ENCODE measurements at regions not wholly inside any gene's neighbourhood (a gene's known extent, or its start where the extent isn't known, plus 50 kb on each side); places are given as distances from the start of the nearest gene placed in this dataset.

DNA sequence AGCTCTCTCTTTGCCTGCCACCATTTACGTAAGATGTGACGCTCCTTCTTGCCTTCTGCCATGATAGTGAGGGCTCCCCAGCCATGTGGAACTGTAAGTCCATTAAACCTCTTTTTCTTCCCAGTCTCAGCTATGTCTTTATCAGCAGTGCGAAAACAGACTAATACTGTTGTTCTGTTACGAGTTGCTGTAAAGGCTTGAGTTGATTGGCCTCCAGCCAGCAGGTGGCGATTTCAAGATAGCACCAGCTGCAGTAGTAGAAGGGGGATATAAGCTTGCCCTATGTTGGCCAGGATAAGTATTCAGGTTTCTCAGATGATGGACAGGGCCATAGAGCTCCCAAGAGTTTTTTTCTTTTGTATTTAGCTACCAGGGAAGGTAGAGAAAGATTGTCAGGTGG is 385.5 kb downstream of the MZT1 start:
- H3K4me2 ChIP-seq (ENCODE audit: low read depth, low read length), result no peak overlapping the region
- no peaks in the 10 kb centered on the region for H3K79me2 ChIP-seq (ENCODE audit: low read length)
- H4K20me1 ChIP-seq (ENCODE audit: insufficient read depth, low read length), result no peaks in the 10 kb centered on the region
- H3K4me3 ChIP-seq (ENCODE audit: low read length), result no peak overlapping the region
- no peak overlapping the region for H3K27ac ChIP-seq (ENCODE audit: low read length)
- H3K36me3 ChIP-seq (replicated peaks; ENCODE audit: insufficient read depth, low read length), result no peaks in the 10 kb centered on the region
- no peak for DNase-seq
- no peak for TF ChIP-seq EZH2phosphoT487 (IDR thresholded peaks at IDR 0.05; ENCODE audit: low read length)
- TF ChIP-seq EZH2 (optimal IDR thresholded peaks at IDR 0.05; ENCODE audit: low read depth, low read length), result no peak
- TF ChIP-seq, protein P1, sequence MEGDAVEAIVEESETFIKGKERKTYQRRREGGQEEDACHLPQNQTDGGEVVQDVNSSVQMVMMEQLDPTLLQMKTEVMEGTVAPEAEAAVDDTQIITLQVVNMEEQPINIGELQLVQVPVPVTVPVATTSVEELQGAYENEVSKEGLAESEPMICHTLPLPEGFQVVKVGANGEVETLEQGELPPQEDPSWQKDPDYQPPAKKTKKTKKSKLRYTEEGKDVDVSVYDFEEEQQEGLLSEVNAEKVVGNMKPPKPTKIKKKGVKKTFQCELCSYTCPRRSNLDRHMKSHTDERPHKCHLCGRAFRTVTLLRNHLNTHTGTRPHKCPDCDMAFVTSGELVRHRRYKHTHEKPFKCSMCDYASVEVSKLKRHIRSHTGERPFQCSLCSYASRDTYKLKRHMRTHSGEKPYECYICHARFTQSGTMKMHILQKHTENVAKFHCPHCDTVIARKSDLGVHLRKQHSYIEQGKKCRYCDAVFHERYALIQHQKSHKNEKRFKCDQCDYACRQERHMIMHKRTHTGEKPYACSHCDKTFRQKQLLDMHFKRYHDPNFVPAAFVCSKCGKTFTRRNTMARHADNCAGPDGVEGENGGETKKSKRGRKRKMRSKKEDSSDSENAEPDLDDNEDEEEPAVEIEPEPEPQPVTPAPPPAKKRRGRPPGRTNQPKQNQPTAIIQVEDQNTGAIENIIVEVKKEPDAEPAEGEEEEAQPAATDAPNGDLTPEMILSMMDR (IDR thresholded peaks at IDR 0.05; ENCODE audit: low read length), result no peak
- no peak overlapping the region for H3K9ac ChIP-seq (ENCODE audit: low read length)
- H3K9me3 ChIP-seq (replicated peaks; ENCODE audit: insufficient read depth, low read length), result no peaks in the 10 kb centered on the region
- no peak overlapping the region for H2AFZ ChIP-seq (ENCODE audit: low read length)
- H3F3A ChIP-seq (ENCODE audit: insufficient read depth, low read length), result no peaks in the 10 kb centered on the region
- no peaks in the 10 kb centered on the region for H3K9me2 ChIP-seq (replicated peaks; ENCODE audit: insufficient read depth, low read length)
- H3K27me3 ChIP-seq (replicated peaks; ENCODE audit: insufficient read depth, low read length), result no peaks in the 10 kb centered on the region
- H3K4me1 ChIP-seq (ENCODE audit: low read length), result no peaks in the 10 kb centered on the region

DNA sequence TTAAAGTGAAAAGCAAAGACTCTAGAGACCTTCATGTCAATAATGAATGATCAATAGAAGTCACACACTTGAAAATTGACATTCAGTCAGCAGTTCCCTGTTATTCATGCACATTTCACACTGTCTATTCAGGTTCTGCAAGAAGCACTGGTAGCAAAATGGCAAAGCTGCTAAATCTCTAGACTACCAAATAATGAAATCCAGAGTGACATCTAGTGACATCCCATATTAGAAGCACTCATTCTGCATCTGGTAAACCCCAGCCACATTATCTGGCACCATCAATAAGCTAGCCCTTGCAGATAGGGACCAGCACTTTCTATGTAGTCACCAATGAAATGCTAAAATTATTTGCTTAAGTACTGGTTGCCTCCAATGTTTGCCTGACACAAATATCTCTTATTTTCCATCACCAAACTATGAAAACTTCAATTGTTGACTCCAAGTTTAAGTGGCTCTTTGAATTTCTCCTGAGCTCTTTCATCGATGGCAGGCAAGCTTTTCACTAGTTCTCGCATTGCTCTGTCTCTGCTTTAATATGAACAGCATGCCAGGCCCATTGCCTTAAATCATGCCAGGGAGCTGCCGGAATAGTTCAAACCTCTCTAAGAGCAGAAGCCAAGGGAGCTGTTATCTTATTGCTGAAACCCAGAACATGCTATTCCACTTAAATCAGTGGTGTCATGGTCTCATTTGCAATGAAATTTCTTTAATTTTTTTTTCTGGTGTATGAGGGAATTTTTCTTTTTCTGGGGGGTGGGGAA is 409.9 kb downstream of the MZT1 start:
- H3K4me1 ChIP-seq (ENCODE audit: low read length), result no peaks in the 10 kb centered on the region
- H3K9me2 ChIP-seq (replicated peaks; ENCODE audit: insufficient read depth, low read length), result no peaks in the 10 kb centered on the region
- no peaks in the 10 kb centered on the region for H3K36me3 ChIP-seq (replicated peaks; ENCODE audit: insufficient read depth, low read length)
- no peaks in the 10 kb centered on the region for H4K20me1 ChIP-seq (ENCODE audit: insufficient read depth, low read length)
- H3K4me3 ChIP-seq (ENCODE audit: low read length), result no peak overlapping the region
- no peaks in the 10 kb centered on the region for H3K79me2 ChIP-seq (ENCODE audit: low read length)
- H3K27me3 ChIP-seq (replicated peaks; ENCODE audit: insufficient read depth, low read length), result no peaks in the 10 kb centered on the region
- no peak overlapping the region for H3K9ac ChIP-seq (ENCODE audit: low read length)
- H3F3A ChIP-seq (ENCODE audit: insufficient read depth, low read length), result no peaks in the 10 kb centered on the region
- H3K27ac ChIP-seq (ENCODE audit: low read length), result no peak overlapping the region
- H3K9me3 ChIP-seq (replicated peaks; ENCODE audit: insufficient read depth, low read length), result no peaks in the 10 kb centered on the region
- no peak overlapping the region for H3K4me2 ChIP-seq (ENCODE audit: low read depth, low read length)
- no peak overlapping the region for H2AFZ ChIP-seq (ENCODE audit: low read length)
- TF ChIP-seq, protein P1 (IDR thresholded peaks at IDR 0.05; ENCODE audit: low read length), result no peak
- TF ChIP-seq EZH2phosphoT487 (IDR thresholded peaks at IDR 0.05; ENCODE audit: low read length), result no peak
- no peak for TF ChIP-seq EZH2 (optimal IDR thresholded peaks at IDR 0.05; ENCODE audit: low read depth, low read length)
- no peak for DNase-seq

DNA sequence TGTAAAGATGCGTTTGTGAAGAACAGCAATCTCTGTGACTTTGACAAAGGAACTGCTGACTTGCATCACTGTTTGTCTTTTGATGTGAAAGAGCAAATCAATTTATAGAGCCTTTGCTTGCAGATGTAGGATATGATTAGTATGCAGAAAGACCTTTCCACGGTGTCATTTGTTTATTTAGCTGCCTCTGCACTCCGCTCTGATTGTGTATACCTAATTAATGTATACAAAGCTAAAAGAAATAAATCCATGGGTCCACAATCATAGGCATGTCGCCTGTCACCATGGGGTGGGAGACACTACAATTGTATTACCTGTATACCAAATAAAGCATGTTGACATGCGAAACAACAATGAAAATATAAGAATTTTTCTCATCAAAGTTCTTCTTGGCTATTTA is 410.7 kb downstream of the MZT1 start:
- Histone ChIP-seq H3K4me3 (ENCODE audit: low read length) (no peak overlapping the region), H3K27me3 (replicated peaks; ENCODE audit: insufficient read depth, low read length) (no peaks in the 10 kb centered on the region), H3K9me3 (replicated peaks; ENCODE audit: insufficient read depth, low read length) (no peaks in the 10 kb centered on the region), H3F3A (ENCODE audit: insufficient read depth, low read length) (no peaks in the 10 kb centered on the region), H3K36me3 (replicated peaks; ENCODE audit: insufficient read depth, low read length) (no peaks in the 10 kb centered on the region), H4K20me1 (ENCODE audit: insufficient read depth, low read length) (no peaks in the 10 kb centered on the region), H2AFZ (ENCODE audit: low read length) (no peak overlapping the region), H3K9ac (ENCODE audit: low read length) (no peak overlapping the region), H3K79me2 (ENCODE audit: low read length) (no peaks in the 10 kb centered on the region), H3K27ac (ENCODE audit: low read length) (no peak overlapping the region), H3K9me2 (replicated peaks; ENCODE audit: insufficient read depth, low read length) (no peaks in the 10 kb centered on the region), H3K4me1 (ENCODE audit: low read length) (no peaks in the 10 kb centered on the region), H3K4me2 (ENCODE audit: low read depth, low read length) (no peak overlapping the region)
- TF ChIP-seq EZH2phosphoT487 (IDR thresholded peaks at IDR 0.05; ENCODE audit: low read length) (no peak), EZH2 (optimal IDR thresholded peaks at IDR 0.05; ENCODE audit: low read depth, low read length) (no peak)
- TF ChIP-seq, protein P1 (IDR thresholded peaks at IDR 0.05; ENCODE audit: low read length), result no peak
- no peak for DNase-seq
